ENCODE measurements at regions not wholly inside any gene's neighbourhood (a gene's known extent, or its start where the extent isn't known, plus 50 kb on each side); places are given as distances from the start of the nearest gene placed in this dataset.

- Histone ChIP-seq H3K4me1 (ENCODE audit: control insufficient read depth, extremely low read depth, insufficient read depth, low read length) (peaks cover 12% of the 10 kb centered on the region), H3K27ac (ENCODE audit: insufficient read depth, low read length) (no peak overlapping the region), H3K27me3 (ENCODE audit: control insufficient read depth, insufficient read depth, low read length) (no peaks in the 10 kb centered on the region), H3K79me2 (ENCODE audit: control insufficient read depth, insufficient read depth, low read length) (no peaks in the 10 kb centered on the region), H2AFZ (ENCODE audit: low read length) (no peak overlapping the region), H4K20me1 (ENCODE audit: control insufficient read depth, extremely low read depth, insufficient read depth, low read length) (no peaks in the 10 kb centered on the region), H3K4me3 (replicated peaks in 1 of 4; ENCODE audit: control extremely low read depth in 1 of 4, insufficient read depth in 1 of 4, low read depth in 3 of 4, low read length in 4 of 4) (no peak overlapping the region), H3K4me2 (ENCODE audit: extremely low read depth, insufficient read depth, low read length) (no peak overlapping the region), H3K9me3 (ENCODE audit: control insufficient read depth, insufficient read depth, low read depth, low read length) (no peaks in the 10 kb centered on the region), H3K36me3 (ENCODE audit: control insufficient read depth, insufficient read depth, low read length) (no peaks in the 10 kb centered on the region), H3K9ac (ENCODE audit: insufficient read depth, low read length) (no peak overlapping the region)
- TF ChIP-seq EZH2 (IDR thresholded peaks at IDR 0.05; ENCODE audit: low read length, missing control alignments) (no peak), CTCF (conservative IDR thresholded peaks at IDR 0.05 in 1 of 2, IDR thresholded peaks at IDR 0.05 in 1 of 2; ENCODE audit: low read depth in 1 of 2, low read length in 2 of 2) (no peak)
- DNase-seq (ENCODE audit: low read depth in 2 of 2) = no peak
Observed at GRCh38 chr17:72420775-72421127, 299.9 kb downstream of the SOX9 start.

- peak; percentile 84 to 99 for DNase-seq (ENCODE audit: low read depth in 2 of 2)
- Histone ChIP-seq H3K79me2 (ENCODE audit: control insufficient read depth, insufficient read depth, low read length) (no peaks in the 10 kb centered on the region), H3K27ac (ENCODE audit: insufficient read depth, low read length) (peak overlapping the region; percentile 28), H2AFZ (ENCODE audit: low read length) (no peak overlapping the region), H3K9me3 (ENCODE audit: control insufficient read depth, insufficient read depth, low read depth, low read length) (no peaks in the 10 kb centered on the region), H3K4me1 (ENCODE audit: control insufficient read depth, extremely low read depth, insufficient read depth, low read length) (peaks cover 12% of the 10 kb centered on the region), H4K20me1 (ENCODE audit: control insufficient read depth, extremely low read depth, insufficient read depth, low read length) (no peaks in the 10 kb centered on the region), H3K9ac (ENCODE audit: insufficient read depth, low read length) (no peak overlapping the region), H3K4me3 (replicated peaks in 1 of 4; ENCODE audit: control extremely low read depth in 1 of 4, insufficient read depth in 1 of 4, low read depth in 3 of 4, low read length in 4 of 4) (no peak overlapping the region), H3K36me3 (ENCODE audit: control insufficient read depth, insufficient read depth, low read length) (no peaks in the 10 kb centered on the region), H3K4me2 (ENCODE audit: extremely low read depth, insufficient read depth, low read length) (peak overlapping the region; percentile 9), H3K27me3 (ENCODE audit: control insufficient read depth, insufficient read depth, low read length) (no peaks in the 10 kb centered on the region)
- no peak for TF ChIP-seq CTCF (conservative IDR thresholded peaks at IDR 0.05 in 1 of 2, IDR thresholded peaks at IDR 0.05 in 1 of 2; ENCODE audit: low read depth in 1 of 2, low read length in 2 of 2)
- TF ChIP-seq EZH2 (IDR thresholded peaks at IDR 0.05; ENCODE audit: low read length, missing control alignments) = no peak
Observed at GRCh38 chr17:72421128-72422092, 300.6 kb downstream of the SOX9 start.

GRCh38 chr17:72422204-72422504 is 301.3 kb downstream of the SOX9 start:
- TF ChIP-seq CTCF (conservative IDR thresholded peaks at IDR 0.05 in 1 of 2, IDR thresholded peaks at IDR 0.05 in 1 of 2; ENCODE audit: low read depth in 1 of 2, low read length in 2 of 2) (no peak), EZH2 (IDR thresholded peaks at IDR 0.05; ENCODE audit: low read length, missing control alignments) (no peak)
- Histone ChIP-seq H3K27ac (ENCODE audit: insufficient read depth, low read length) (no peak overlapping the region), H3K4me3 (replicated peaks in 1 of 4; ENCODE audit: control extremely low read depth in 1 of 4, insufficient read depth in 1 of 4, low read depth in 3 of 4, low read length in 4 of 4) (no peak overlapping the region), H2AFZ (ENCODE audit: low read length) (no peak overlapping the region), H3K9me3 (ENCODE audit: control insufficient read depth, insufficient read depth, low read depth, low read length) (no peaks in the 10 kb centered on the region), H3K79me2 (ENCODE audit: control insufficient read depth, insufficient read depth, low read length) (no peaks in the 10 kb centered on the region), H3K4me1 (ENCODE audit: control insufficient read depth, extremely low read depth, insufficient read depth, low read length) (peaks cover 12% of the 10 kb centered on the region), H3K27me3 (ENCODE audit: control insufficient read depth, insufficient read depth, low read length) (no peaks in the 10 kb centered on the region), H4K20me1 (ENCODE audit: control insufficient read depth, extremely low read depth, insufficient read depth, low read length) (no peaks in the 10 kb centered on the region), H3K9ac (ENCODE audit: insufficient read depth, low read length) (no peak overlapping the region), H3K36me3 (ENCODE audit: control insufficient read depth, insufficient read depth, low read length) (no peaks in the 10 kb centered on the region), H3K4me2 (ENCODE audit: extremely low read depth, insufficient read depth, low read length) (no peak overlapping the region)
- no peak for DNase-seq (ENCODE audit: low read depth in 2 of 2)

Measured in fibroblast of lung (primary cell).